ENCODE measurements at regions not wholly inside any gene's neighbourhood (a gene's known extent, or its start where the extent isn't known, plus 50 kb on each side); places are given as distances from the start of the nearest gene placed in this dataset.

DNA sequence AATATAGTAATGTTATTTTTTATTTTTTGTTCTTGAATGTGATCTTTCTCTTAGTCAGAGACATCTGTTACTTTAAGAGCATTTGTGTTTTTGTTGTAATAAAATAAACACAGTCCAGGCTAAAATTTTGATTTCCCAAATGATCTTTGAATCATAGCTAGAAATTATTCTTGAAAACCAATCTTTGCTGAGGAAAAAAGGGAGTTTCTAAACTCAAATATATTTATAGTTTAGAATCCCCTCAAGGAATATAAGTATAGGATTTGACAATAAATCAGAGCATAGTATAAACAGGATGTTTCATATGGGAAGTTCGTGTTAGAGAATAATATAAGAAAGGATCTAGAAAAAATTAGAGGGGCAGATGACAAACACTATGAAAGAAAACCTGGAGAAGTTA, 118.8 kb upstream of the ADAMTS19 start:
- TF ChIP-seq, protein P1, sequence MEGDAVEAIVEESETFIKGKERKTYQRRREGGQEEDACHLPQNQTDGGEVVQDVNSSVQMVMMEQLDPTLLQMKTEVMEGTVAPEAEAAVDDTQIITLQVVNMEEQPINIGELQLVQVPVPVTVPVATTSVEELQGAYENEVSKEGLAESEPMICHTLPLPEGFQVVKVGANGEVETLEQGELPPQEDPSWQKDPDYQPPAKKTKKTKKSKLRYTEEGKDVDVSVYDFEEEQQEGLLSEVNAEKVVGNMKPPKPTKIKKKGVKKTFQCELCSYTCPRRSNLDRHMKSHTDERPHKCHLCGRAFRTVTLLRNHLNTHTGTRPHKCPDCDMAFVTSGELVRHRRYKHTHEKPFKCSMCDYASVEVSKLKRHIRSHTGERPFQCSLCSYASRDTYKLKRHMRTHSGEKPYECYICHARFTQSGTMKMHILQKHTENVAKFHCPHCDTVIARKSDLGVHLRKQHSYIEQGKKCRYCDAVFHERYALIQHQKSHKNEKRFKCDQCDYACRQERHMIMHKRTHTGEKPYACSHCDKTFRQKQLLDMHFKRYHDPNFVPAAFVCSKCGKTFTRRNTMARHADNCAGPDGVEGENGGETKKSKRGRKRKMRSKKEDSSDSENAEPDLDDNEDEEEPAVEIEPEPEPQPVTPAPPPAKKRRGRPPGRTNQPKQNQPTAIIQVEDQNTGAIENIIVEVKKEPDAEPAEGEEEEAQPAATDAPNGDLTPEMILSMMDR (IDR thresholded peaks at IDR 0.05), result no peak
- no peak for TF ChIP-seq POLR2A (IDR thresholded peaks at IDR 0.05)

All from vagina (tissue), 2 donors.